ENCODE measurements at regions not wholly inside any gene's neighbourhood (a gene's known extent, or its start where the extent isn't known, plus 50 kb on each side); places are given as distances from the start of the nearest gene placed in this dataset.

DNA sequence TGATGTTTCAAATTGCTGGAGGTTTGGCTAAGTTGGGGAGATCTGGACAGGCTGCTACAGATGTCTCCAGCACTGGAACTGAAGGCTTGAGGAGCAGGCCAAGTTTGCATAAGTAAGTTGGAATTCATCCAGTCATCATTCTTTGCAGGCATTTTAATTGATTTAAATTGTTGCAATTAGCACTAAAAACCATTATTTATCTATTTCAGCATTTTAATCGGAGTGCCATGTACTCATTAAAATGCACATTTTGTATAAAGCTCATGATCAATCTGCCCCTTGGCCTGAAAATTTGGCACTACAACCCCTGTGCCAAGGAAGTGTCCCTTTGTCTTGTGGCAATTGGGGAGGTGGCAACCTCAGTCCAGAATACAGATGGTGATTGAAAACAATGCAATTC, 320.2 kb downstream of the MAT2B start:
- TF ChIP-seq ZNF260 (CRISPR knock-in tag; IDR thresholded peaks at IDR 0.05; ENCODE audit: borderline replicate concordance, low read depth) (no peak), ZNF709 (CRISPR knock-in tag; IDR thresholded peaks at IDR 0.05) (no peak), POLR2A (IDR thresholded peaks at IDR 0.05; ENCODE audit: insufficient read depth in 1 of 2, low read depth in 2 of 2, low read length in 2 of 2) (no peak)
- TF ChIP-seq, protein P1, sequence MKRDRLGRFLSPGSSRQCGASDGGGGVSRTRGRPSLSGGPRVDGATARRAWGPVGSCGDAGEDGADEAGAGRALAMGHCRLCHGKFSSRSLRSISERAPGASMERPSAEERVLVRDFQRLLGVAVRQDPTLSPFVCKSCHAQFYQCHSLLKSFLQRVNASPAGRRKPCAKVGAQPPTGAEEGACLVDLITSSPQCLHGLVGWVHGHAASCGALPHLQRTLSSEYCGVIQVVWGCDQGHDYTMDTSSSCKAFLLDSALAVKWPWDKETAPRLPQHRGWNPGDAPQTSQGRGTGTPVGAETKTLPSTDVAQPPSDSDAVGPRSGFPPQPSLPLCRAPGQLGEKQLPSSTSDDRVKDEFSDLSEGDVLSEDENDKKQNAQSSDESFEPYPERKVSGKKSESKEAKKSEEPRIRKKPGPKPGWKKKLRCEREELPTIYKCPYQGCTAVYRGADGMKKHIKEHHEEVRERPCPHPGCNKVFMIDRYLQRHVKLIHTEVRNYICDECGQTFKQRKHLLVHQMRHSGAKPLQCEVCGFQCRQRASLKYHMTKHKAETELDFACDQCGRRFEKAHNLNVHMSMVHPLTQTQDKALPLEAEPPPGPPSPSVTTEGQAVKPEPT (CRISPR knock-in tag; IDR thresholded peaks at IDR 0.05; ENCODE audit: low read depth), result no peak
- TF ChIP-seq, protein P2, sequence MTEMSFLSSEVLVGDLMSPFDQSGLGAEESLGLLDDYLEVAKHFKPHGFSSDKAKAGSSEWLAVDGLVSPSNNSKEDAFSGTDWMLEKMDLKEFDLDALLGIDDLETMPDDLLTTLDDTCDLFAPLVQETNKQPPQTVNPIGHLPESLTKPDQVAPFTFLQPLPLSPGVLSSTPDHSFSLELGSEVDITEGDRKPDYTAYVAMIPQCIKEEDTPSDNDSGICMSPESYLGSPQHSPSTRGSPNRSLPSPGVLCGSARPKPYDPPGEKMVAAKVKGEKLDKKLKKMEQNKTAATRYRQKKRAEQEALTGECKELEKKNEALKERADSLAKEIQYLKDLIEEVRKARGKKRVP (CRISPR knock-in tag; IDR thresholded peaks at IDR 0.05), result no peak
